GM12872 (cell line): ENCODE measurements at regions not wholly inside any gene's neighbourhood (a gene's known extent, or its start where the extent isn't known, plus 50 kb on each side); places are given as distances from the start of the nearest gene placed in this dataset.

Experiments
- TF ChIP-seq, protein P1 (sequence below): IDR thresholded peaks from 3 replicates; pipeline ENCODE4 v1.5.1; 2011; ENCODE audit warnings: low read depth, mild to moderate bottlenecking, low read length, moderate library complexity; ENCODE audit not compliant: insufficient read depth

- TF ChIP-seq, protein P1, sequence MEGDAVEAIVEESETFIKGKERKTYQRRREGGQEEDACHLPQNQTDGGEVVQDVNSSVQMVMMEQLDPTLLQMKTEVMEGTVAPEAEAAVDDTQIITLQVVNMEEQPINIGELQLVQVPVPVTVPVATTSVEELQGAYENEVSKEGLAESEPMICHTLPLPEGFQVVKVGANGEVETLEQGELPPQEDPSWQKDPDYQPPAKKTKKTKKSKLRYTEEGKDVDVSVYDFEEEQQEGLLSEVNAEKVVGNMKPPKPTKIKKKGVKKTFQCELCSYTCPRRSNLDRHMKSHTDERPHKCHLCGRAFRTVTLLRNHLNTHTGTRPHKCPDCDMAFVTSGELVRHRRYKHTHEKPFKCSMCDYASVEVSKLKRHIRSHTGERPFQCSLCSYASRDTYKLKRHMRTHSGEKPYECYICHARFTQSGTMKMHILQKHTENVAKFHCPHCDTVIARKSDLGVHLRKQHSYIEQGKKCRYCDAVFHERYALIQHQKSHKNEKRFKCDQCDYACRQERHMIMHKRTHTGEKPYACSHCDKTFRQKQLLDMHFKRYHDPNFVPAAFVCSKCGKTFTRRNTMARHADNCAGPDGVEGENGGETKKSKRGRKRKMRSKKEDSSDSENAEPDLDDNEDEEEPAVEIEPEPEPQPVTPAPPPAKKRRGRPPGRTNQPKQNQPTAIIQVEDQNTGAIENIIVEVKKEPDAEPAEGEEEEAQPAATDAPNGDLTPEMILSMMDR = no peak
These were observed 2698.7 kb downstream of the PCDH9 start for GRCh38 chr13:64531400-64531799.

DNA sequence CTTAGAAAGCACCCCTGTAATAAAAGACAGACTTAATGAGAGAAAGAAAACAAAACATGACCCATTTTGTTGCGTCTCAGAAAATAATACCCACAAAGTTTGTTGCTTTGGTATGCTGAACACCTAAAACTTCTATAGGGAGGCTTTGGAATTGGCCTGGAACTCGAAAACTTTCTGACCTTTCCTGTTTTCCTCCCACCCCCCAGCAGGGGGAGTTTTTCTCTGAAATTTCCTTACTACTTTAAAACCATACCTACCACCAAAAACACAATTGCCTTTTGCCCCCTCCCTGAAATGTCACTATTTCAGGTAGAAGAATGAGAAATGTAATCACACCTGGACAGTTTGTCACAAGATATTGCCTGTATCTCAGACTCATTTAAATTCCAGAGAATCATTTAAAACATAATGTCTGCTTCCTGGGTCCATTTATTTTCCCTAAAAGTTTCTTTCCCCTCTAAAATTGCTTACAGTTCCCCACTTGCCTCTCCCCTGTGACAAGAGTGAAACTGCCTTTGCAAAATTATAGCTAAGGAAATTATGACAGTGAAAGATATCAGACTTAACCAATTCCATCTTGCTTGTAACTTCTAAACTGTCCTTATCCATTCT lies 2700.2 kb downstream of the PCDH9 start:
- TF ChIP-seq, protein P1 = peak; percentile 62

- TF ChIP-seq, protein P1 = no peak
These were observed 2701.3 kb downstream of the PCDH9 start for GRCh38 chr13:64528838-64529237.

GRCh38 chr13:64527561-64527960 lies 2702.6 kb downstream of the PCDH9 start:
- TF ChIP-seq, protein P1 = no peak

GRCh38 chr13:64525687-64526086 lies 2704.4 kb downstream of the PCDH9 start:
- TF ChIP-seq, protein P1 = no peak

DNA sequence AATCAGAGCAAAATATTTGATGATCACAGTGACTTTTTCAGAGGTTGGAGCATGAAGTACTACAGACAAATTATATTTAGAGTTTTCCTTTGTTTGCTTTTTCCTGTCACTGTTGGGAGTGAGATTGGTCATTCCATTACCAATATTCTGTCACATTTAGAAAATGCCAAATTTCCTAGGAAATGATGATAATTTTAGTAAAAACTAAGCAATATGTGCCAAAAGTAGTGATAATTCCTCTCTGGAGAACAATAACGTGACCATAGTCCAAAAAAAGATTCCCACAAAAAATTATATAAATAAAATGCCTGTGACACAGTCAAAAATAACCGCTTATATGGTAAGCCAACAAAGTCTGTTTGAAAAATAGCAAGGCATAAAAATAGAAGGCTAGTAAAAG lies 2719.4 kb downstream of the PCDH9 start:
- TF ChIP-seq, protein P1 = no peak

- TF ChIP-seq, protein P1 = no peak
These were observed 2723.9 kb downstream of the PCDH9 start for GRCh38 chr13:64506246-64506645.
